Hematopoietic multipotent progenitor cell treated with erythropoietin and hydrocortisone succinate and interleukin-3 and kit ligand, for 6 days (in vitro differentiated cells): ENCODE measurements at regions not wholly inside any gene's neighbourhood (a gene's known extent, or its start where the extent isn't known, plus 50 kb on each side); places are given as distances from the start of the nearest gene placed in this dataset.

ENCODE experiments used
- DNase-seq: peaks from one replicate; pipeline ENCODE4 v3.0.0-alpha.2; 2015

GRCh38 chrX:8232406-8232805 is 61.3 kb upstream of the VCX2 start:
- no peak for DNase-seq

- DNase-seq = no peak
These were observed 62.0 kb upstream of the VCX2 start for GRCh38 chrX:8233091-8233490.

- no peak for DNase-seq
These were observed 64.0 kb upstream of the VCX2 start for GRCh38 chrX:8235026-8235425.

GRCh38 chrX:8237718-8238117 is 66.7 kb upstream of the VCX2 start:
- no peak for DNase-seq

GRCh38 chrX:8242431-8243020 is 71.5 kb upstream of the VCX2 start:
- no peak for DNase-seq

- DNase-seq = no peak
These were observed 73.2 kb upstream of the VCX2 start for GRCh38 chrX:8244301-8244700.

GRCh38 chrX:8245411-8245810 is 74.3 kb upstream of the VCX2 start:
- DNase-seq = no peak

- DNase-seq = no peak
These were observed 82.0 kb upstream of the VCX2 start for GRCh38 chrX:8253096-8253495.

- DNase-seq = no peak
These were observed 83.3 kb upstream of the VCX2 start for GRCh38 chrX:8254401-8254800.

GRCh38 chrX:8272821-8273220 is 101.8 kb upstream of the VCX2 start:
- DNase-seq = no peak

- no peak for DNase-seq
These were observed 102.4 kb upstream of the VCX2 start for GRCh38 chrX:8273451-8273895.

GRCh38 chrX:8274170-8274569 is 103.1 kb upstream of the VCX2 start:
- no peak for DNase-seq

- no peak for DNase-seq
These were observed 107.5 kb upstream of the VCX2 start for GRCh38 chrX:8278557-8278956.

- DNase-seq = no peak
These were observed 108.3 kb upstream of the VCX2 start for GRCh38 chrX:8279323-8279722.

- no peak for DNase-seq
These were observed 113.1 kb upstream of the VCX2 start for GRCh38 chrX:8284131-8284530.

GRCh38 chrX:8288590-8288989 is 117.5 kb upstream of the VCX2 start:
- no peak for DNase-seq

GRCh38 chrX:8289523-8289922 is 118.5 kb upstream of the VCX2 start:
- DNase-seq = no peak

GRCh38 chrX:8297766-8298165 is 126.7 kb upstream of the VCX2 start:
- DNase-seq = no peak

GRCh38 chrX:8304668-8305067 is 133.6 kb upstream of the VCX2 start:
- DNase-seq = no peak

- DNase-seq = no peak
These were observed 134.3 kb upstream of the VCX2 start for GRCh38 chrX:8305350-8305749.

GRCh38 chrX:8306291-8306925 is 135.3 kb upstream of the VCX2 start:
- DNase-seq = no peak

- no peak for DNase-seq
These were observed 139.3 kb upstream of the VCX2 start for GRCh38 chrX:8310409-8310808.

- DNase-seq = no peak
These were observed 142.8 kb upstream of the VCX2 start for GRCh38 chrX:8313844-8314243.

GRCh38 chrX:8314881-8315280 is 143.8 kb upstream of the VCX2 start:
- DNase-seq = no peak

- no peak for DNase-seq
These were observed 145.3 kb upstream of the VCX3B start for GRCh38 chrX:8319359-8319758.
